ENCODE measurements at regions not wholly inside any gene's neighbourhood (a gene's known extent, or its start where the extent isn't known, plus 50 kb on each side); places are given as distances from the start of the nearest gene placed in this dataset.

DNA sequence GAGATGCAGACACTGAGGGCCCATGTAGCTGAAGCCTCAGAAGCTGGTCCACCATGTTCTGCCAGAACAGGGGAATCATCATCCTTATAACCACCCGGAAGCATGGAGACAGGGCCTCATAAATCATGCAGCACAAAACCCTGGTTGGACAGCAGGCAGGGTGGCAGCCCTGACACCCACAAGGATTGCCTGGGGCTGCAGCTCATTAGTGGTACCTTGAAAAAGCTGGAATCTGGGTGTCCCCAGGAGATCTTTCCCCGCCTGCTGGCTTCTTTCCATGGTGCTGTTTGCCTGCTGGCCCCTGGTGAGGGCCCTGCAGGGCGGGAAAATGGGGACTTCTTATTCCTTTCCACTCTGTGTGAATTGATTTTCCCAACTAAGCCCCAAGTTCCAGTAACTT is 50.6 kb upstream of the GGTLC1 start:
- TF ChIP-seq, protein P1, sequence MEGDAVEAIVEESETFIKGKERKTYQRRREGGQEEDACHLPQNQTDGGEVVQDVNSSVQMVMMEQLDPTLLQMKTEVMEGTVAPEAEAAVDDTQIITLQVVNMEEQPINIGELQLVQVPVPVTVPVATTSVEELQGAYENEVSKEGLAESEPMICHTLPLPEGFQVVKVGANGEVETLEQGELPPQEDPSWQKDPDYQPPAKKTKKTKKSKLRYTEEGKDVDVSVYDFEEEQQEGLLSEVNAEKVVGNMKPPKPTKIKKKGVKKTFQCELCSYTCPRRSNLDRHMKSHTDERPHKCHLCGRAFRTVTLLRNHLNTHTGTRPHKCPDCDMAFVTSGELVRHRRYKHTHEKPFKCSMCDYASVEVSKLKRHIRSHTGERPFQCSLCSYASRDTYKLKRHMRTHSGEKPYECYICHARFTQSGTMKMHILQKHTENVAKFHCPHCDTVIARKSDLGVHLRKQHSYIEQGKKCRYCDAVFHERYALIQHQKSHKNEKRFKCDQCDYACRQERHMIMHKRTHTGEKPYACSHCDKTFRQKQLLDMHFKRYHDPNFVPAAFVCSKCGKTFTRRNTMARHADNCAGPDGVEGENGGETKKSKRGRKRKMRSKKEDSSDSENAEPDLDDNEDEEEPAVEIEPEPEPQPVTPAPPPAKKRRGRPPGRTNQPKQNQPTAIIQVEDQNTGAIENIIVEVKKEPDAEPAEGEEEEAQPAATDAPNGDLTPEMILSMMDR (IDR thresholded peaks at IDR 0.05; ENCODE audit: low read depth, low read length, missing control alignments), result no peak
- no peak overlapping the region for H3K4me3 ChIP-seq (ENCODE audit: low read depth, low read length)
- DNase-seq (ENCODE audit: low read depth), result no peak

Data from GM12864 (cell line).